Ishikawa (cell line): ENCODE measurements at regions not wholly inside any gene's neighbourhood (a gene's known extent, or its start where the extent isn't known, plus 50 kb on each side); places are given as distances from the start of the nearest gene placed in this dataset.

Experiments
- TEAD4 ChIP-seq: IDR thresholded peaks from 2 replicates; pipeline ENCODE4 v1.6.1; 2012
- ZBTB7A ChIP-seq: IDR thresholded peaks from 2 replicates; pipeline ENCODE4 v1.6.1; 2012; ENCODE audit warnings: low read depth

DNA sequence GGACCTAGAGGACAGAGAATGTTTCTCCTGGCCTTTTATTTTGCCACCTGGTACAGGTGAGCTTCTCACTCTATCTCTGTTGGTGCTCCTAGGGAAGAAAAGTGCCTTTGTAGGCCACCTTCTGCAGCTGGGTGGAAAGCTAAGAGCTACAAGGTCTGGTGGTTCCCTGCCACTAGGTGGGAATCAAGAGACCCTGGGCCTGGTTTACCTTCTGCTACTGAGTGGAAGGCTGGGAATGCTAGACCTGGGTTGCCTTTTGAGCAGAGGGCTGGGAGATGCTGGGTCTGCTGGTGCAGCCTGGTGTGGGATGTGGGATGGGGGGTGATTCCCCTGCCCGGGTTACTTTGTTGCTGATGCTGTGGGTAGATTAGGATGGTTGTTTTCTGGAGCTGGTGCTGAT is 72.6 kb downstream of the EBLN2 start:
- TF ChIP-seq ZBTB7A (no peak), TEAD4 (no peak)
